Spleen (tissue), 11 donors: ENCODE measurements at regions not wholly inside any gene's neighbourhood (a gene's known extent, or its start where the extent isn't known, plus 50 kb on each side); places are given as distances from the start of the nearest gene placed in this dataset.

Source experiments
- DNase-seq: peaks from one replicate; pipeline ENCODE4 v3.0.0-alpha.2; 2020
- H3K27ac ChIP-seq, 8 donors: fragments of 200-600 bp; sonication (generic) in 7 of 8; 1 replicate in 4 of 8; 2 replicates in 4 of 8; pipeline versions ENCODE4 v1.5.0 to v1.8.0; 2016 to 2021; ENCODE audit warnings: inconsistent platforms in 4 of 8, mild to moderate bottlenecking in 4 of 8, moderate library complexity in 1 of 8
- H3K27me3 ChIP-seq, 7 donors: fragments of 200-600 bp; sonication (generic) in 6 of 7; replicated peaks in 1 of 7; 1 replicate in 4 of 7; 2 replicates in 3 of 7; pipeline versions ENCODE4 v1.5.0 to v1.8.0; 2016 to 2021; ENCODE audit warnings: inconsistent platforms in 3 of 7, mild to moderate bottlenecking in 1 of 7
- H3K36me3 ChIP-seq, 6 donors: fragments of 200-600 bp; sonication (generic) in 5 of 6; 1 replicate in 4 of 6; 2 replicates in 2 of 6; pipeline versions ENCODE4 v1.5.0 to v1.8.0; 2016 to 2021; ENCODE audit warnings: inconsistent platforms in 2 of 6
- H3K4me1 ChIP-seq, 6 donors: fragments of 200-600 bp; sonication (generic) in 5 of 6; 1 replicate in 3 of 6; 2 replicates in 3 of 6; pipeline versions ENCODE4 v1.5.0 to v1.8.0; 2016 to 2021; ENCODE audit warnings: inconsistent platforms in 3 of 6
- H3K4me3 ChIP-seq, 8 donors: fragments of 200-600 bp; sonication (generic) in 7 of 8; 1 replicate in 4 of 8; 2 replicates in 4 of 8; pipeline versions ENCODE4 v1.5.0 to v1.8.0; 2016 to 2021; ENCODE audit warnings: inconsistent platforms in 4 of 8, mild to moderate bottlenecking in 4 of 8, moderate library complexity in 2 of 8
- H3K9me3 ChIP-seq, 8 donors: fragments of 200-600 bp; sonication (generic) in 7 of 8; 1 replicate in 4 of 8; 2 replicates in 4 of 8; pipeline versions ENCODE4 v1.5.0 to v1.8.0; 2016 to 2021; ENCODE audit warnings: inconsistent platforms in 4 of 8
- POLR2A ChIP-seq, 3 donors: fragments of 450-650 bp; IDR thresholded peaks; one replicate each; pipeline ENCODE4 v1.5.1; 2017; ENCODE audit warnings: antibody characterized with exemption in 3 of 3, mild to moderate bottlenecking in 1 of 3
- POLR2AphosphoS5 ChIP-seq, 3 donors: sonication (generic); formaldehyde crosslinking; IDR thresholded peaks; one replicate each; pipeline ENCODE4 v1.5.1; 2017; ENCODE audit warnings: antibody characterized with exemption in 3 of 3
- WGBS, 5 donors: extraction: QIAGEN DNeasy Blood & Tissue Kit in 3 of 5; methylation state at CpG; one replicate each; pipeline versions ENCODE4 v1.1.5 to v1.1.7; 2013 to 2018; 5-methylcytosine and 5-hydroxymethylcytosine counted together
- intact Hi-C: fragments of 100-400 bp; cut with DNase I; formaldehyde crosslinking; loops from one replicate; pipeline ENCODE4 v1.15.0; 2023; ENCODE audit warnings: low total_unique reads
- TF ChIP-seq, protein P1 (sequence below), 11 experiments: fragments of 200-600 bp in 7 of 11; fragments of 450-650 bp in 4 of 11; sonication (generic) in 4 of 11; IDR thresholded peaks in 8 of 11; conservative IDR thresholded peaks in 3 of 11; 1 replicate in 7 of 11; 2 replicates in 4 of 11; pipeline versions ENCODE4 v1.4.0 to v1.8.0; 2016 to 2021; ENCODE audit warnings: antibody characterized with exemption in 11 of 11, inconsistent platforms in 4 of 11, mild to moderate bottlenecking in 1 of 11
- donor health status: healthy with polysubstance abuse.
- donor health status: DM: no; HTN: no; CAD: no; lungs with moderate emphysema.
- donor health status: DM: no; HTN: no; CAD: no.
- donor health status: Bipolar disorder and iron deficiency.
- donor health status: healthy.
- donor health status: DM: no; HTN: no; CAD: no.
- donor health status: DM: yes; HTN: yes; CAD: no.

DNA sequence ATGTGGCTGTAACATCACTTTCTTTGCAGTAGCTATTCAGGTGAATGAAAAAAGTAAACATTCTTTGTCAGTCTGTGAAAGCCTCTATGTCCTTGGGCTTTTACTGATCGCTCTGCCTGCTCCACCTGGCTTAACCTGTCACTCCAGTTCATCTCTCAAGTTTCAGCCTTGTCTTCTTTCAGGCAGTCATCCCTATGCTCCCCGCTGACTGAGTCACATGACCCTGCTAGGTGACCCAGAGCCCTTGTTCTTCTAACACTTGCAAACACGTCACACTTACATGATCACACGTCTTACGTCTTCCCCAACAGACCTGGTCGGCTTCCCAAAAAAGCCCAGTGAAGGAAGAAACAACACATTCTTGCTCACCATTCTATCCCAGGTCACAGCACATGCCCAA, 499.3 kb upstream of the TENM4 start:
- Histone ChIP-seq H3K27ac (no peak overlapping the region), H3K27me3 (no peaks in the 10 kb centered on the region), H3K9me3 (peaks cover 0 to 9% (median 0%) of the 10 kb centered on the region in 8 donors), H3K4me3 (no peak overlapping the region), H3K36me3 (no peaks in the 10 kb centered on the region), H3K4me1 (no peaks in the 10 kb centered on the region)
- WGBS, 5 donors: 49 to 69% (median 53%) methylated on average over 6 of the region's 6 CpGs
- intact Hi-C loops: no loop called here
- DNase-seq: no peak
- TF ChIP-seq POLR2AphosphoS5 (IDR thresholded peaks at IDR 0.05) (no peak), POLR2A (IDR thresholded peaks at IDR 0.05) (no peak)
- TF ChIP-seq, protein P1, sequence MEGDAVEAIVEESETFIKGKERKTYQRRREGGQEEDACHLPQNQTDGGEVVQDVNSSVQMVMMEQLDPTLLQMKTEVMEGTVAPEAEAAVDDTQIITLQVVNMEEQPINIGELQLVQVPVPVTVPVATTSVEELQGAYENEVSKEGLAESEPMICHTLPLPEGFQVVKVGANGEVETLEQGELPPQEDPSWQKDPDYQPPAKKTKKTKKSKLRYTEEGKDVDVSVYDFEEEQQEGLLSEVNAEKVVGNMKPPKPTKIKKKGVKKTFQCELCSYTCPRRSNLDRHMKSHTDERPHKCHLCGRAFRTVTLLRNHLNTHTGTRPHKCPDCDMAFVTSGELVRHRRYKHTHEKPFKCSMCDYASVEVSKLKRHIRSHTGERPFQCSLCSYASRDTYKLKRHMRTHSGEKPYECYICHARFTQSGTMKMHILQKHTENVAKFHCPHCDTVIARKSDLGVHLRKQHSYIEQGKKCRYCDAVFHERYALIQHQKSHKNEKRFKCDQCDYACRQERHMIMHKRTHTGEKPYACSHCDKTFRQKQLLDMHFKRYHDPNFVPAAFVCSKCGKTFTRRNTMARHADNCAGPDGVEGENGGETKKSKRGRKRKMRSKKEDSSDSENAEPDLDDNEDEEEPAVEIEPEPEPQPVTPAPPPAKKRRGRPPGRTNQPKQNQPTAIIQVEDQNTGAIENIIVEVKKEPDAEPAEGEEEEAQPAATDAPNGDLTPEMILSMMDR (IDR thresholded peaks at IDR 0.05 in 8 of 11, conservative IDR thresholded peaks at IDR 0.05 in 3 of 11): no peak

DNA sequence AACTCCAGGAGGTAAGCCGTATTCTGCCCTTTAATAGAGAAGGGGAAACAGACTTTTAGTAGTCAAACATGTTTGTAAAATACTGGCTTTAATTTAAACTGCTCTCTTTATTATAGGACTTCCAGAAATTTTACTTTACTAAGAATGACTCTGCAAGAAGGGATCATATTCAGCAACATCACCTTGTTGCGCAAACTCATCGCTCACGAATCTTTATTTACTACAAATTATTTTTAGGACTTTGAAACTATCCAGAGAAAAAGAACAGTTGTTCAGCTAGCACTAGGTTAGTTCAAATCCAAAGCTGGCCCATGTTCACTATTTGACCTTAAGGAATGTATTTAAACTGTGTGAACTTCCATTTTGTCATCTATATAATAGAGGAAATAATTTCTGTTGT, 498.3 kb upstream of the TENM4 start:
- intact Hi-C loops: no loop called here
- Histone ChIP-seq H3K36me3 (no peaks in the 10 kb centered on the region), H3K27ac (no peak overlapping the region), H3K27me3 (no peaks in the 10 kb centered on the region), H3K4me3 (no peak overlapping the region), H3K9me3 (peaks cover 0 to 9% (median 0%) of the 10 kb centered on the region in 8 donors), H3K4me1 (no peaks in the 10 kb centered on the region)
- TF ChIP-seq POLR2A (IDR thresholded peaks at IDR 0.05): no peak
- no peak for DNase-seq
- 86 to 94% (median 89%) methylated on average over 4 of the region's 4 CpGs for WGBS, 5 donors

DNA sequence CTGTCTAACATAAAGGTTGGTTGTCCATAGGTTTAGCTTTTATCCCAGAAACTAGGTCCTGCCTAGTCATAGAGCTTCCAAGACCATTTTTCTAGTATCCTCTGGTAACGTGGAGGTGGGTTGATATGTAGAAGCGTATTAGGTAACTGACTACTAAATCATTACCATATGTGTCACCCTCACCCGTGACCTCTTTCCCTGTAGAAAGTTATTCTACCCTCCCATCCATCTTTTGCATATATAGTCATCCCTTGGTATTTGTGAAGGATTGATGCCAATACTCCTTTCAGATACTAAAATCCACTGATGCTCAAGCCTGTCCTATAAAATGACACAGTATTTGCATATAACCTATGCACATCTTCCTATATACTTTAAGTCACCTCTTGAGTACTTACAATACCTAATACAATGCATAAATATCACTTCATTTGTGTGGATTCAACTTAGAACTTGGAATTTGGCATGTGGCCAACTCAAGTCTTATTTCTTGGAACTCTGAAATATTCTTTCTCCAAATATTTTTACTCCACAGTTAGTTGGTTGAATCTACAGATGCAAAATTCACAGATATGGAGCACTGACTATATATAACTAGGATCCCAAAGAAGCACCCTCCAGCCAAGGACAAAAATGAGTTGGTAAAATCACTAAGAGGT, 497.0 kb upstream of the TENM4 start:
- Histone ChIP-seq H3K27ac (no peak overlapping the region), H3K4me3 (no peak overlapping the region), H3K27me3 (no peaks in the 10 kb centered on the region), H3K36me3 (no peaks in the 10 kb centered on the region), H3K4me1 (no peaks in the 10 kb centered on the region), H3K9me3 (peaks cover 0 to 9% (median 0%) of the 10 kb centered on the region in 8 donors)
- DNase-seq: no peak
- TF ChIP-seq, protein P1 (IDR thresholded peaks at IDR 0.05 in 8 of 11, conservative IDR thresholded peaks at IDR 0.05 in 3 of 11): no peak
- TF ChIP-seq POLR2A (IDR thresholded peaks at IDR 0.05): no peak
- no peak for TF ChIP-seq POLR2AphosphoS5 (IDR thresholded peaks at IDR 0.05)
- WGBS, 5 donors: 72 to 91% (median 85%) methylated on average over 3 of the region's 3 CpGs
- intact Hi-C loops: no loop called here

DNA sequence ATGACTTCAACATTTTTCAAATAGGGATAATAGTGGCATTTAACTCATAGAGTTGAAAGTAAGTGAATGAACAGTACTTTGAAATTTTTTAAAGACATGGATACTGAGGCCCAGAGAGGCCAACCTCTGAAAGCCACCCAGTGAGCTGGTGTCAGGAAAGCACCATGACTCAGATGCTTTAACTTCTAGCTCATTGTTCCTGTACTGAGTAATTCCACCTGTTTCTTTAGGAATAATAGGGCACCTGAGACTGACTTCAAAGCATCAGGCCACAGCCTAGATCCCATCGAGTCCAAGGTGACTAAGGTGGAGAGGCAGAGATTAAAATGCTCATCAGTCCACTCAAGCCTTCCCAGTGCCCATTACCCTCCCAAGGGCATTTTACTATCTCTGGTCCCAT, 491.8 kb upstream of the TENM4 start:
- Histone ChIP-seq H3K4me1 (no peaks in the 10 kb centered on the region), H3K27me3 (no peaks in the 10 kb centered on the region), H3K4me3 (no peak overlapping the region), H3K9me3 (peaks cover 0 to 9% (median 0%) of the 10 kb centered on the region in 8 donors), H3K36me3 (no peaks in the 10 kb centered on the region), H3K27ac (no peak overlapping the region)
- TF ChIP-seq POLR2A (IDR thresholded peaks at IDR 0.05) (no peak), POLR2AphosphoS5 (IDR thresholded peaks at IDR 0.05) (no peak)
- no peak for DNase-seq
- intact Hi-C loops: no loop called here
- 79 to 85% (median 80%) methylated on average over 1 of the region's 1 CpG for WGBS, 5 donors

DNA sequence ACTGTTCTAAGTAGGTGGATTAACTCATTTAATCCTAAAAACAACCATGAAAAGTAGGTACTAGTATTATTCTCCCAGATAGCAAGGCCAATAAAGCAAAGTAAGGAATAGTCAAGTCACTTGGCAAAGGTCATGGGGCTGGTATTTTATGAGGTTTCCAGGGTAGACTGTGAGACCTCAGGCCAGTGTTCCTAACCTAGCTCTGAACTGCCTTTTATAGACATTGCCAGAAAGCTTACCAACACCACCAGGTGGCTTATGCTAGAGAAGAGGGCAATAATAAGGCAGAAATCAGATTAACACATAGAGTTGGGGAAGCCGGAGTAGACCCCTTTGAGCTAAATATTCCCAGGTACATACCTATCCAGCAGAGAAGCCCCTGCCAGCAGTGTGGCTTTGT, 490.9 kb upstream of the TENM4 start:
- intact Hi-C loops: no loop called here
- TF ChIP-seq POLR2A (IDR thresholded peaks at IDR 0.05): no peak
- TF ChIP-seq, protein P1 (IDR thresholded peaks at IDR 0.05 in 8 of 11, conservative IDR thresholded peaks at IDR 0.05 in 3 of 11): no peak
- no peak for TF ChIP-seq POLR2AphosphoS5 (IDR thresholded peaks at IDR 0.05)
- Histone ChIP-seq H3K36me3 (no peaks in the 10 kb centered on the region), H3K4me1 (no peaks in the 10 kb centered on the region), H3K4me3 (no peak overlapping the region), H3K9me3 (peaks cover 0 to 9% (median 0%) of the 10 kb centered on the region in 8 donors), H3K27ac (no peak overlapping the region), H3K27me3 (no peaks in the 10 kb centered on the region)
- DNase-seq: no peak
- WGBS, 5 donors: 80 to 94% (median 94%) methylated on average over 1 of the region's 1 CpG
